ENCODE measurements at regions not wholly inside any gene's neighbourhood (a gene's known extent, or its start where the extent isn't known, plus 50 kb on each side); places are given as distances from the start of the nearest gene placed in this dataset.

DNA sequence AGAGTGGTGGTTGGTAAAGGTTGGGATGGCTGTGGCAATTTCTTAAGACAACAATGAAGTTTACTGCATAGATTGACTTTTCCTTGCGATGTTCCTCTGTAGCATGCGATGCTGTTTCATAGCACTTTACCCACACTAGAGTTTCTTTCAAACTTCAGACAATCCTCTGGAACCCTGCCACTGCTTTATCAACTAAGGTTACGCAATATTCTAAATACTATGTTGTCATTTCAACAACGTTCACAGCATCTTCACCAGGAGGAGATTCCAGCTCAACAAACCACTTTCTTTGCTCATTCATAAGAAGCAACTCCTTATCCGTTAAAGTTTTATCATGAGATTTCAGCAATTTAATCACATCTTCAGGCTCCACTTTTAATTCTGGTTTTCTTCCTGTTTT lies 161.2 kb upstream of the NRSN1 start:
- Histone ChIP-seq H3K9me3 (replicated peaks in 1 of 3) (no peaks in the 10 kb centered on the region), H3K27me3 (no peaks in the 10 kb centered on the region), H3K4me1 (replicated peaks in 1 of 2) (no peaks in the 10 kb centered on the region), H3K4me3 (no peak overlapping the region), H3K27ac (no peak overlapping the region), H3K36me3 (replicated peaks in 1 of 2) (no peaks in the 10 kb centered on the region)
- TF ChIP-seq POLR2A (IDR thresholded peaks at IDR 0.05) = no peak
- TF ChIP-seq, protein P1, sequence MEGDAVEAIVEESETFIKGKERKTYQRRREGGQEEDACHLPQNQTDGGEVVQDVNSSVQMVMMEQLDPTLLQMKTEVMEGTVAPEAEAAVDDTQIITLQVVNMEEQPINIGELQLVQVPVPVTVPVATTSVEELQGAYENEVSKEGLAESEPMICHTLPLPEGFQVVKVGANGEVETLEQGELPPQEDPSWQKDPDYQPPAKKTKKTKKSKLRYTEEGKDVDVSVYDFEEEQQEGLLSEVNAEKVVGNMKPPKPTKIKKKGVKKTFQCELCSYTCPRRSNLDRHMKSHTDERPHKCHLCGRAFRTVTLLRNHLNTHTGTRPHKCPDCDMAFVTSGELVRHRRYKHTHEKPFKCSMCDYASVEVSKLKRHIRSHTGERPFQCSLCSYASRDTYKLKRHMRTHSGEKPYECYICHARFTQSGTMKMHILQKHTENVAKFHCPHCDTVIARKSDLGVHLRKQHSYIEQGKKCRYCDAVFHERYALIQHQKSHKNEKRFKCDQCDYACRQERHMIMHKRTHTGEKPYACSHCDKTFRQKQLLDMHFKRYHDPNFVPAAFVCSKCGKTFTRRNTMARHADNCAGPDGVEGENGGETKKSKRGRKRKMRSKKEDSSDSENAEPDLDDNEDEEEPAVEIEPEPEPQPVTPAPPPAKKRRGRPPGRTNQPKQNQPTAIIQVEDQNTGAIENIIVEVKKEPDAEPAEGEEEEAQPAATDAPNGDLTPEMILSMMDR (IDR thresholded peaks at IDR 0.05) = no peak
- DNase-seq = no peak
- WGBS, 4 donors = 70 to 79% (median 72%) methylated on average over 5 of the region's 5 CpGs
- intact Hi-C loops (cut with DNase I) = no loop called here

DNA sequence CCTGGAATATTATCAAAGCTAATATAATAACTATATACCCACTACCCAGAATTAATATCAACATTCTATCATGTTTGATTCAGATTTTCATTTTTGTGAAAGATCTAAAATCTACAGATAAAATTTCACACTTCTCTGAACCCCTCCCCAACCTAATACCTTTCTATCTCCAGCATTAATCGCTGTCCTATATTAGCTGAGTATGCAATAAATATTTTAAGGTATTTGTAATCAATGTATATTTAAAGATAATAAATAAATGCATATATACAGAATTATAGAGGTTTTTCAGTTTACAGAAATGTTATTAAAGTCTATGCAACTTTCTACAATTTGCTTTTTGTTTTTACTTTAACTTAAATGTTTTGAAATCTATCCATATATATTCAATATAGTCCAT lies 156.7 kb upstream of the NRSN1 start:
- WGBS, 4 donors = 79 to 95% (median 82%) methylated on average over 1 of the region's 1 CpG
- Histone ChIP-seq H3K4me1 (replicated peaks in 1 of 2) (no peaks in the 10 kb centered on the region), H3K27ac (no peak overlapping the region), H3K4me3 (no peak overlapping the region), H3K9me3 (replicated peaks in 1 of 3) (no peaks in the 10 kb centered on the region), H3K27me3 (no peaks in the 10 kb centered on the region), H3K36me3 (replicated peaks in 1 of 2) (no peaks in the 10 kb centered on the region)
- TF ChIP-seq POLR2A (IDR thresholded peaks at IDR 0.05) = no peak
- TF ChIP-seq, protein P1 (IDR thresholded peaks at IDR 0.05) = no peak
- no peak for DNase-seq
- intact Hi-C loops (cut with DNase I) = no loop called here

DNA sequence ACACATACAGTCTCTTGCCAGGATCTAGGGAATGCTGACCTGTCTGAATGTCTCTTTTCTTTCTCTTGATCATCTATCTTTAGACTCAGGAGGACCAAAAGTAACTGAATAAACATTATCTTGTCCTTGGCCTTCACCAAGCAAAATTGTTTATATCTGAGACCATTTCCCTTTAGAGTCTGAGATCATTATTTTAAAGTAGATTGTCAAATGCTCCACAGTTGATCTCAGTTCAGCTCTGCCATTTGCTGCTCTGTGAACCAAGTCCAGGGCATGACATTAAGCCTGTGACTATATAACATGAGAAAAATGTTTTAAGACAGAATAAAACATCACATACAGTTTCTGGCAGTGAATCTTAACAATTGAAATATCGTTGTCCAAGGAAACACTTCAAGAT lies 148.3 kb upstream of the NRSN1 start:
- no peak overlapping the region for H3K4me3 ChIP-seq
- 29 to 37% (median 34%) methylated on average over 1 of the region's 1 CpG for WGBS, 4 donors
- TF ChIP-seq, protein P1 (IDR thresholded peaks at IDR 0.05) = no peak
- no peak for TF ChIP-seq POLR2A (IDR thresholded peaks at IDR 0.05)

DNA sequence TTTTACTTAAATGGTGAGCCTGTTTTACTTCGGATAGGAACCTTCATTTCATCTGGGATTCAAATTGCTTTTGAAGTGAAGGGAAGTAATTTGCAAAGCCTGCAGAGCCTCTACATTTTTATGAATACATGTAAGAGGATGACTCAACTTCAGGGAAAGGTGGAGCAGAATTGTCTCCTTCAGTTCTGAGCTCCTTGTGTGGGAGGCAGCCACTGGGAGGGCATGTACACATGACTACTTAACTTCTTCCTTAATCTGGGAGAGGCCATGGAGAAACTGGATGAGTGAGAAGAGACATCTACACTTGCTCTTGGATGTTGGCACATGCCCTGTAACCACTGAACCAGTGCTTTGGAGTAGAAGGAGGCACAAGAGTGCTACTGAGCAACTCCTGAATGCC lies 145.1 kb upstream of the NRSN1 start:
- intact Hi-C loops (cut with DNase I) = no loop called here

More for the DNA sequence above, 148.3 kb upstream of the NRSN1 start:
- Histone ChIP-seq H3K4me1 (replicated peaks in 1 of 2) (no peaks in the 10 kb centered on the region), H3K27ac (no peak overlapping the region), H3K36me3 (replicated peaks in 1 of 2) (no peaks in the 10 kb centered on the region), H3K27me3 (no peaks in the 10 kb centered on the region), H3K9me3 (replicated peaks in 1 of 3) (no peaks in the 10 kb centered on the region)
- DNase-seq = no peak
- intact Hi-C loops (cut with DNase I) = no loop called here

More for the DNA sequence above, 145.1 kb upstream of the NRSN1 start:
- WGBS, 4 donors = 67 to 77% (median 70%) methylated on average over 1 of the region's 1 CpG
- no peak for TF ChIP-seq POLR2A (IDR thresholded peaks at IDR 0.05)
- TF ChIP-seq, protein P1 (IDR thresholded peaks at IDR 0.05) = no peak
- Histone ChIP-seq H3K9me3 (replicated peaks in 1 of 3) (no peaks in the 10 kb centered on the region), H3K27ac (no peak overlapping the region), H3K36me3 (replicated peaks in 1 of 2) (no peaks in the 10 kb centered on the region), H3K4me1 (replicated peaks in 1 of 2) (no peaks in the 10 kb centered on the region), H3K27me3 (no peaks in the 10 kb centered on the region), H3K4me3 (no peak overlapping the region)
- no peak for DNase-seq
